ENCODE measurements at regions not wholly inside any gene's neighbourhood (a gene's known extent, or its start where the extent isn't known, plus 50 kb on each side); places are given as distances from the start of the nearest gene placed in this dataset.

- no peak overlapping the region for H3K4me3 ChIP-seq (ENCODE audit: low read length in 3 of 3)
- no peaks in the 10 kb centered on the region for H3K36me3 ChIP-seq (ENCODE audit: control insufficient read depth in 2 of 3, insufficient read depth in 3 of 3, low read length in 3 of 3)
- intact Hi-C loops (cut with DNase I): no loop called here
- DNase-seq (no peak), FAIRE-seq (no peak)
- no peak for TF ChIP-seq CTCF (IDR thresholded peaks at IDR 0.05; ENCODE audit: borderline replicate concordance, extremely low read depth, insufficient read depth)
- H3K9me3 ChIP-seq (ENCODE audit: control insufficient read depth in 2 of 3, insufficient read depth in 1 of 3, low read length in 3 of 3): no peaks in the 10 kb centered on the region
- H3K27me3 ChIP-seq (ENCODE audit: control insufficient read depth, insufficient read depth, low read length): no peaks in the 10 kb centered on the region
- H3K4me1 ChIP-seq (ENCODE audit: control insufficient read depth in 2 of 3, insufficient read depth in 2 of 3, low read depth in 1 of 3, low read length in 3 of 3): no peaks in the 10 kb centered on the region
- H3K9ac ChIP-seq (ENCODE audit: low read length in 3 of 3): no peak overlapping the region
- H3K27ac ChIP-seq (ENCODE audit: low read depth in 2 of 2, low read length in 2 of 2): no peak overlapping the region
Measured at GRCh38 chr12:64931321-64931720, 106.9 kb downstream of the TBC1D30 start.

GRCh38 chr12:64931981-64932380, 107.5 kb downstream of the TBC1D30 start:
- H3K27ac ChIP-seq (ENCODE audit: low read depth in 2 of 2, low read length in 2 of 2): no peak overlapping the region
- no peak overlapping the region for H3K4me3 ChIP-seq (ENCODE audit: low read length in 3 of 3)
- no peaks in the 10 kb centered on the region for H3K9me3 ChIP-seq (ENCODE audit: control insufficient read depth in 2 of 3, insufficient read depth in 1 of 3, low read length in 3 of 3)
- no peaks in the 10 kb centered on the region for H3K36me3 ChIP-seq (ENCODE audit: control insufficient read depth in 2 of 3, insufficient read depth in 3 of 3, low read length in 3 of 3)
- FAIRE-seq: no peak
- no peak for DNase-seq
- H3K9ac ChIP-seq (ENCODE audit: low read length in 3 of 3): no peak overlapping the region
- H3K4me1 ChIP-seq (ENCODE audit: control insufficient read depth in 2 of 3, insufficient read depth in 2 of 3, low read depth in 1 of 3, low read length in 3 of 3): no peaks in the 10 kb centered on the region
- intact Hi-C loops (cut with DNase I): no loop called here
- no peak for TF ChIP-seq CTCF (IDR thresholded peaks at IDR 0.05; ENCODE audit: borderline replicate concordance, extremely low read depth, insufficient read depth)
- no peaks in the 10 kb centered on the region for H3K27me3 ChIP-seq (ENCODE audit: control insufficient read depth, insufficient read depth, low read length)

DNA sequence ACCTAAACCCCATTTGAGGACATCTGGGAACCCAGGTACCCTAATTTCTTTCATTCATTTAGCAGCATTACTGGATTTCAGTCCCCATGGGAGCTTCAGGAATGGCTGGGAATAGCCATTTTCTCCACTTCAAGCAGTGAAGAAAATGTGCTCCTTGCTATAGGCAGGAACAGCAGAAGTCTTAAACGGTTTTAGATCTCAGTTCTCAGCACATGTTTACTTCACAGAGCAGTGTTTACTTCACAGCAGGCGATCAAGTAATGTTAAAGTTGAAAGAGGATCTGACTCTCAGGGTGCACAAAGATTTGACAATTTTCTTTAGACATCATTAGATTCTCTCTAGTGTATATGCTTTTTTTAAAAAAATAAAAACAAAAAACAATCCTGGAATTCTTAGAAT, 109.3 kb downstream of the TBC1D30 start:
- H3K36me3 ChIP-seq (ENCODE audit: control insufficient read depth in 2 of 3, insufficient read depth in 3 of 3, low read length in 3 of 3): no peaks in the 10 kb centered on the region
- H3K27ac ChIP-seq (ENCODE audit: low read depth in 2 of 2, low read length in 2 of 2): no peak overlapping the region
- H3K9me3 ChIP-seq (ENCODE audit: control insufficient read depth in 2 of 3, insufficient read depth in 1 of 3, low read length in 3 of 3): no peaks in the 10 kb centered on the region
- H3K9ac ChIP-seq (ENCODE audit: low read length in 3 of 3): no peak overlapping the region
- FAIRE-seq (no peak), DNase-seq (no peak)
- intact Hi-C loops (cut with DNase I): no loop called here
- TF ChIP-seq CTCF (IDR thresholded peaks at IDR 0.05; ENCODE audit: borderline replicate concordance, extremely low read depth, insufficient read depth): no peak
- no peaks in the 10 kb centered on the region for H3K27me3 ChIP-seq (ENCODE audit: control insufficient read depth, insufficient read depth, low read length)
- no peak overlapping the region for H3K4me3 ChIP-seq (ENCODE audit: low read length in 3 of 3)
- no peaks in the 10 kb centered on the region for H3K4me1 ChIP-seq (ENCODE audit: control insufficient read depth in 2 of 3, insufficient read depth in 2 of 3, low read depth in 1 of 3, low read length in 3 of 3)

DNA sequence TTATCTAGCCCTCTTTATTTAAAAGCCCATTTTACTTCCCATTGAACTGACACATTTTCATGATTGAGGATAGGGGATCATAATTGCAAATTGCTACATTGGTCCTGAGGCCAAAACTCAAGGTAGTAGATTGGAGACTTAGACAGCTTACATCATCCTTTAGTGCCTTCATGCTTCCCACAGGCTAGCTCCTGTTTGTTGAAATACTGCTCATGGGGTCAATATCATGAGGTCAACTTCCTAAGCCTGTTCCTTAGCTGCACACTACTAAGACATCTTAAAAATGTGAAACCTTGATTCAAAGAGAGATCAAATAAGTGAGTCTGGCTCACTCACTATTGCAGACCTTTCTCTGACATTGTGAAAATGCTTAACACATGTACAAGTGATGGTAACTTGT, 113.0 kb downstream of the TBC1D30 start:
- H3K4me3 ChIP-seq (ENCODE audit: low read length in 3 of 3): no peak overlapping the region
- no peak overlapping the region for H3K9ac ChIP-seq (ENCODE audit: low read length in 3 of 3)
- no peak overlapping the region for H3K27ac ChIP-seq (ENCODE audit: low read depth in 2 of 2, low read length in 2 of 2)
- no peaks in the 10 kb centered on the region for H3K27me3 ChIP-seq (ENCODE audit: control insufficient read depth, insufficient read depth, low read length)
- no peaks in the 10 kb centered on the region for H3K4me1 ChIP-seq (ENCODE audit: control insufficient read depth in 2 of 3, insufficient read depth in 2 of 3, low read depth in 1 of 3, low read length in 3 of 3)
- intact Hi-C loops (cut with DNase I): no loop called here
- FAIRE-seq: no peak
- H3K9me3 ChIP-seq (ENCODE audit: control insufficient read depth in 2 of 3, insufficient read depth in 1 of 3, low read length in 3 of 3): no peaks in the 10 kb centered on the region
- H3K36me3 ChIP-seq (ENCODE audit: control insufficient read depth in 2 of 3, insufficient read depth in 3 of 3, low read length in 3 of 3): no peaks in the 10 kb centered on the region
- no peak for DNase-seq
- TF ChIP-seq CTCF (IDR thresholded peaks at IDR 0.05; ENCODE audit: borderline replicate concordance, extremely low read depth, insufficient read depth): no peak

All from kidney (tissue), 13 donors.